Motor neuron (in vitro differentiated cells): ENCODE measurements at regions not wholly inside any gene's neighbourhood (a gene's known extent, or its start where the extent isn't known, plus 50 kb on each side); places are given as distances from the start of the nearest gene placed in this dataset.

ENCODE experiments used
- ATAC-seq, 8 experiments: fragments of 200-7000 bp; cut with Tn5 transposase; replicated peaks in 6 of 8; 2 replicates each; pipeline ENCODE4 v1.8.0; 2021; ENCODE audit warnings: mild to moderate bottlenecking in 8 of 8, moderate library complexity in 8 of 8
- H3K27ac ChIP-seq, 2 donors: fragments of 250-450 bp; sonication (Bioruptor Pico); 2 replicates each; pipeline ENCODE4 v1.9.0; 2021; ENCODE audit warnings: antibody characterized with exemption in 2 of 2, mild to moderate bottlenecking in 2 of 2, moderate library complexity in 1 of 2
- H3K4me1 ChIP-seq, 2 donors: fragments of 250-450 bp; sonication (Bioruptor Pico); replicated peaks in 1 of 2; 2 replicates each; pipeline ENCODE4 v1.6.1; 2021; ENCODE audit warnings: antibody characterized with exemption in 2 of 2, mild to moderate bottlenecking in 2 of 2, moderate library complexity in 1 of 2
- H3K4me3 ChIP-seq, 5 donors: fragments of 250-450 bp; sonication (Bioruptor Pico); 2 replicates each; pipeline ENCODE4 v1.9.0; 2021; ENCODE audit warnings: antibody characterized with exemption in 5 of 5, mild to moderate bottlenecking in 5 of 5, moderate library complexity in 4 of 5
- WGBS, 10 experiments: fragments of 450-650 bp; shearing (Covaris generic); methylation state at CpG; one replicate each; pipeline ENCODE4 v1.0.0; 2022; 5-methylcytosine and 5-hydroxymethylcytosine counted together
- in situ Hi-C, 9 experiments: fragments of 400-800 bp; cut with MboI; loops; one replicate each; pipeline ENCODE4 v1.15.0; 2021; ENCODE audit warnings: low sequenced_read_pairs in 9 of 9, low pct_unique_long_range_greater_than_20kb in 2 of 9; ENCODE audit not compliant: unreplicated experiment in 9 of 9

- in situ Hi-C loops: no loop called here
- Histone ChIP-seq H3K27ac (no peak overlapping the region), H3K4me1 (peaks cover 6 to 11% of the 10 kb centered on the region in 2 donors), H3K4me3 (no peak overlapping the region)
- WGBS, 10 experiments: 3 to 80% (median 40%) methylated on average over 1 to 8 of the region's 13 CpGs; no CpG with 5 or more reads in 1 of the 10 experiments
- ATAC-seq: peak in 4 of 8 experiments; percentile 53 to 69 (median 60)
Observed at GRCh38 chr16:86363836-86364618, 146.3 kb upstream of the FOXF1 start.

GRCh38 chr16:86364653-86365380 lies 145.5 kb upstream of the FOXF1 start:
- H3K27ac ChIP-seq: no peak overlapping the region
- H3K4me1 ChIP-seq: peaks cover 7 to 11% of the 10 kb centered on the region in 2 donors
- in situ Hi-C loops: no loop called here
- WGBS, 10 experiments: 0 to 98% (median 80%) methylated on average over 1 to 8 of the region's 13 CpGs; no CpG with 5 or more reads in 1 of the 10 experiments
- H3K4me3 ChIP-seq: no peak overlapping the region
- no peak for ATAC-seq

- Histone ChIP-seq H3K27ac (no peak overlapping the region), H3K4me1 (peaks cover 15 to 19% of the 10 kb centered on the region in 2 donors), H3K4me3 (no peak overlapping the region)
- in situ Hi-C loops: no loop called here
- 53 to 96% (median 82%) methylated on average over 2 to 14 of the region's 19 CpGs; no CpG with 5 or more reads in 1 of the 10 experiments for WGBS, 10 experiments
- no peak for ATAC-seq
Observed at GRCh38 chr16:86365513-86366273, 144.6 kb upstream of the FOXF1 start.

GRCh38 chr16:86366481-86366880 lies 143.8 kb upstream of the FOXF1 start:
- Histone ChIP-seq H3K27ac (no peak overlapping the region), H3K4me1 (peaks cover 19 to 25% of the 10 kb centered on the region in 2 donors), H3K4me3 (no peak overlapping the region)
- in situ Hi-C loops: no loop called here
- ATAC-seq: no peak
- WGBS, 10 experiments: 0 to 60% (median 33%) methylated on average over 1 of the region's 1 CpG; no CpG with 5 or more reads in 1 of the 10 experiments

- H3K27ac ChIP-seq: no peak overlapping the region
- peaks cover 19 to 25% of the 10 kb centered on the region in 2 donors for H3K4me1 ChIP-seq
- no peak overlapping the region for H3K4me3 ChIP-seq
- no peak for ATAC-seq
- in situ Hi-C loops: no loop called here
- 29 to 100% (median 73%) methylated on average over 1 to 10 of the region's 12 CpGs for WGBS, 10 experiments
Observed at GRCh38 chr16:86367291-86368072, 142.8 kb upstream of the FOXF1 start.

- peaks cover 19 to 25% of the 10 kb centered on the region in 2 donors for H3K4me1 ChIP-seq
- H3K27ac ChIP-seq: no peak overlapping the region
- in situ Hi-C loops: no loop called here
- H3K4me3 ChIP-seq: no peak overlapping the region
- no peak for ATAC-seq
- 50 to 100% (median 95%) methylated on average over 1 to 6 of the region's 12 CpGs; no CpG with 5 or more reads in 4 of the 10 experiments for WGBS, 10 experiments
Observed at GRCh38 chr16:86368261-86368660, 142.1 kb upstream of the FOXF1 start.

GRCh38 chr16:86370062-86370461 lies 140.3 kb upstream of the FOXF1 start:
- Histone ChIP-seq H3K4me3 (no peak overlapping the region), H3K4me1 (peaks cover 19 to 22% of the 10 kb centered on the region in 2 donors), H3K27ac (no peak overlapping the region)
- ATAC-seq: peak in 2 of 8 experiments; percentile 27 to 78
- in situ Hi-C loops: no loop called here
- 64 to 100% (median 69%) methylated on average over 1 to 6 of the region's 6 CpGs; no CpG with 5 or more reads in 4 of the 10 experiments for WGBS, 10 experiments

GRCh38 chr16:86371083-86371803 lies 139.1 kb upstream of the FOXF1 start:
- ATAC-seq: peak in 1 of 8 experiments; percentile 16
- in situ Hi-C loops: no loop called here
- no peak overlapping the region for H3K4me3 ChIP-seq
- no peak overlapping the region for H3K27ac ChIP-seq
- WGBS, 10 experiments: 37 to 100% (median 62%) methylated on average over 2 to 9 of the region's 20 CpGs; no CpG with 5 or more reads in 3 of the 10 experiments
- peaks cover 19% of the 10 kb centered on the region in 2 donors for H3K4me1 ChIP-seq

- 50 to 100% (median 80%) methylated on average over 1 to 5 of the region's 8 CpGs; no CpG with 5 or more reads in 5 of the 10 experiments for WGBS, 10 experiments
- ATAC-seq: no peak
- Histone ChIP-seq H3K4me3 (no peak overlapping the region), H3K4me1 (peaks cover 19% of the 10 kb centered on the region in 2 donors), H3K27ac (no peak overlapping the region)
- in situ Hi-C loops: no loop called here
Observed at GRCh38 chr16:86372193-86372592, 138.1 kb upstream of the FOXF1 start.

- H3K27ac ChIP-seq: no peak overlapping the region
- H3K4me1 ChIP-seq: peaks cover 14 to 23% of the 10 kb centered on the region in 2 donors
- ATAC-seq: no peak
- WGBS, 10 experiments: 65 to 100% (median 90%) methylated on average over 2 to 7 of the region's 16 CpGs; no CpG with 5 or more reads in 5 of the 10 experiments
- H3K4me3 ChIP-seq: no peak overlapping the region
- in situ Hi-C loops: no loop called here
Observed at GRCh38 chr16:86373276-86373901, 136.9 kb upstream of the FOXF1 start.

GRCh38 chr16:86374603-86375130 lies 135.7 kb upstream of the FOXF1 start:
- in situ Hi-C loops: no loop called here
- no peak for ATAC-seq
- Histone ChIP-seq H3K27ac (no peak overlapping the region), H3K4me3 (no peak overlapping the region), H3K4me1 (peaks cover 14 to 18% of the 10 kb centered on the region in 2 donors)
- WGBS, 10 experiments: 55 to 100% (median 96%) methylated on average over 2 to 6 of the region's 6 CpGs; no CpG with 5 or more reads in 1 of the 10 experiments
